B cell (primary cell): ENCODE measurements at regions not wholly inside any gene's neighbourhood (a gene's known extent, or its start where the extent isn't known, plus 50 kb on each side); places are given as distances from the start of the nearest gene placed in this dataset.

Source experiments
- ATAC-seq: fragments of 200-7000 bp; cut with Tn5 transposase; one replicate; pipeline ENCODE4 v1.10.0; 2021; ENCODE audit warnings: low read depth, mild to moderate bottlenecking, moderate number of reproducible peaks, moderate library complexity
- CTCF ChIA-PET: fragments of 350-600 bp; sonication (Branson Sonifier 250); formaldehyde crosslinking; loops from one replicate; lab custom pipeline; 2021; ENCODE audit warnings: antibody characterized with exemption, inconsistent platforms; lab: Charles Lee
- POLR2A ChIA-PET: fragments of 350-600 bp; sonication (Branson Sonifier 250); formaldehyde crosslinking; loops from one replicate; lab custom pipeline; 2021; ENCODE audit warnings: antibody characterized with exemption; lab: Charles Lee
- DNase-seq: peaks from one replicate; pipeline ENCODE4 v3.0.0; 2013
- H2AFZ ChIP-seq: 2 replicates; pipeline ENCODE4 v1.6.1; 2012; ENCODE audit warnings: mild to moderate bottlenecking, low read depth, low read length; ENCODE audit not compliant: insufficient read depth, poor library complexity, severe bottlenecking
- H3K27ac ChIP-seq, 2 donors: 1 replicate in 1 of 2; 2 replicates in 1 of 2; pipeline ENCODE4 v1.5.1; 2012 to 2013; ENCODE audit warnings: low read length in 2 of 2, mild to moderate bottlenecking in 2 of 2, moderate library complexity in 1 of 2
- H3K27me3 ChIP-seq, 4 experiments: fragments of 200-600 bp in 1 of 4; sonication (generic) in 1 of 4; replicated peaks in 1 of 4; 1 replicate in 2 of 4; 2 replicates in 2 of 4; pipeline versions ENCODE4 v1.6.1 to v1.7.0; 2013 to 2016; ENCODE audit warnings: low read length in 3 of 4, mild to moderate bottlenecking in 2 of 4, mixed read lengths in 1 of 4, moderate library complexity in 1 of 4; ENCODE audit not compliant: insufficient read depth in 4 of 4, control insufficient read depth in 3 of 4; ENCODE audit errors: control extremely low read depth in 1 of 4
- H3K36me3 ChIP-seq, 2 experiments: replicated peaks in 1 of 2; 1 replicate in 1 of 2; 2 replicates in 1 of 2; pipeline versions ENCODE4 v1.6.1 to v1.7.1; 2013; ENCODE audit warnings: low read length in 1 of 2; ENCODE audit not compliant: insufficient read depth in 2 of 2, control insufficient read depth in 1 of 2; ENCODE audit errors: control extremely low read depth in 1 of 2, extremely low read depth in 1 of 2
- H3K4me1 ChIP-seq, 2 donors: fragments of 200-600 bp in 1 of 2; sonication (generic) in 1 of 2; 1 replicate in 1 of 2; 2 replicates in 1 of 2; pipeline versions ENCODE4 v1.5.1 to v1.6.1; 2013 to 2017; ENCODE audit warnings: low read length in 2 of 2; ENCODE audit not compliant: control insufficient read depth in 2 of 2, insufficient read depth in 2 of 2
- H3K4me2 ChIP-seq: replicated peaks from 2 replicates; pipeline ENCODE3; 2012; ENCODE audit warnings: mild to moderate bottlenecking, low read depth, low read length; ENCODE audit not compliant: poor library complexity, severe bottlenecking
- H3K4me3 ChIP-seq, 5 experiments: fragments of 200-600 bp in 1 of 5; sonication (generic) in 1 of 5; 1 replicate in 3 of 5; 2 replicates in 2 of 5; pipeline versions ENCODE4 v1.5.1 to v1.7.0; 2011 to 2016; ENCODE audit warnings: low read length in 4 of 5, mild to moderate bottlenecking in 4 of 5, low read depth in 2 of 5, control low read depth in 1 of 5, moderate library complexity in 1 of 5; ENCODE audit not compliant: insufficient read depth in 1 of 5; ENCODE audit errors: control extremely low read depth in 1 of 5, extremely low read depth in 1 of 5
- H3K79me2 ChIP-seq: fragments of 200-600 bp; sonication (generic); one replicate; pipeline ENCODE4 v1.6.0; 2016; ENCODE audit warnings: low read length; ENCODE audit not compliant: control insufficient read depth, insufficient read depth
- H3K9ac ChIP-seq: fragments of 200-600 bp; sonication (generic); 2 replicates; pipeline ENCODE4 v1.6.1; 2017; ENCODE audit warnings: mild to moderate bottlenecking, low read length, moderate library complexity
- H3K9me3 ChIP-seq, 3 donors: one replicate each; pipeline versions ENCODE4 v1.6.1 to v1.7.1; 2013; ENCODE audit warnings: low read length in 2 of 3; ENCODE audit not compliant: control insufficient read depth in 2 of 3, insufficient read depth in 1 of 3; ENCODE audit errors: control extremely low read depth in 1 of 3
- H4K20me1 ChIP-seq: 2 replicates; pipeline ENCODE4 v1.6.0; 2012; ENCODE audit warnings: mild to moderate bottlenecking, low read length; ENCODE audit not compliant: insufficient read depth, control insufficient read depth, poor library complexity, severe bottlenecking
- H3K27ac Mint-ChIP-seq: one replicate; pipeline ENCODE4 v1.8.0; 2021; ENCODE audit warnings: mixed read lengths
- H3K27me3 Mint-ChIP-seq: one replicate; pipeline ENCODE4 v1.8.0; 2021; ENCODE audit warnings: mixed read lengths
- H3K4me1 Mint-ChIP-seq: one replicate; pipeline ENCODE4 v1.8.0; 2021; ENCODE audit warnings: mixed read lengths
- H3K4me3 Mint-ChIP-seq: one replicate; pipeline ENCODE4 v1.8.0; 2021; ENCODE audit warnings: mixed read lengths
- H3K9me3 Mint-ChIP-seq: one replicate; pipeline ENCODE4 v1.8.0; 2022; ENCODE audit warnings: mixed read lengths; ENCODE audit not compliant: insufficient read depth
- EZH2 ChIP-seq: IDR thresholded peaks from 2 replicates; pipeline ENCODE4 v1.6.1; 2012; ENCODE audit warnings: borderline replicate concordance, low read depth, mild to moderate bottlenecking, moderate library complexity, low read length; ENCODE audit not compliant: insufficient read depth, poor library complexity, severe bottlenecking
- WGBS: methylation state at CpG from one replicate; pipeline ENCODE4 v1.1.5; 2013; ENCODE audit warnings: missing lambda C conversion rate; ENCODE audit not compliant: insufficient coverage; 5-methylcytosine and 5-hydroxymethylcytosine counted together
- intact Hi-C: fragments of 100-400 bp; cut with micrococcal nuclease; formaldehyde crosslinking; loops from one replicate; pipeline ENCODE4 v1.10.0; 2022
- TF ChIP-seq, protein P1 (sequence below): fragments of 200-600 bp; IDR thresholded peaks from one replicate; pipeline ENCODE4 v1.8.0; 2022; ENCODE audit warnings: antibody characterized with exemption, mild to moderate bottlenecking

DNA sequence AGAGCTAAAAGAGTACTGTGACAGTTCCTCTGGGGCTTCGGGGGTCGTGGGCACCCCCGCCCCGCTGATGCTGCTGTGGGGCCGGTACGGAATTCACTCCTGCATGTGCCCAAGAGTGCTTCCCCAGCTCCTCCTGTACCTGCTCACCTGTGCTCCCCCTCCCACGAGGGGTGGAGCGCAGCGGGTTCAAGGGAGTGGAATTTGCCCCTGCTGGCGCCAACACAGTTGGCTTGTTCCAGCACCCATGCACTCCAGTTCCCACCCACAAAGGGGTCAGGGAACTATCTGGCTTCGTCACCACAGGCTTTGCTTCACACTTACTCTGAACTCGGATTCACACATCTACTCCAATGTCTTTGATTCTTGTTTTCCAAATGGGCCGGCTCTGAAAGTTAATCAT lies 1086.9 kb upstream of the CDH6 start:
- Histone ChIP-seq H3K27me3 (no peaks in the 10 kb centered on the region), H3K4me3 (no peak overlapping the region), H2AFZ (no peak overlapping the region), H3K4me2 (no peak overlapping the region), H4K20me1 (no peaks in the 10 kb centered on the region), H3K27ac (no peak overlapping the region), H3K9ac (no peak overlapping the region), H3K36me3 (no peaks in the 10 kb centered on the region), H3K9me3 (peaks cover 0 to 6% (median 0%) of the 10 kb centered on the region in 3 donors), H3K4me1 (no peaks in the 10 kb centered on the region), H3K79me2 (no peaks in the 10 kb centered on the region)
- Mint-ChIP-seq H3K4me3 (no peak overlapping the region), H3K27ac (no peak overlapping the region), H3K27me3 (no peaks in the 10 kb centered on the region), H3K4me1 (no peaks in the 10 kb centered on the region), H3K9me3 (no peaks in the 10 kb centered on the region)
- ATAC-seq = no peak
- ChIA-PET CTCF (no interaction called here), POLR2A (no interaction called here)
- intact Hi-C loops = no loop called here
- no peak for DNase-seq
- WGBS = 85% methylated on average over 12 of the region's 13 CpGs
- TF ChIP-seq, protein P1, sequence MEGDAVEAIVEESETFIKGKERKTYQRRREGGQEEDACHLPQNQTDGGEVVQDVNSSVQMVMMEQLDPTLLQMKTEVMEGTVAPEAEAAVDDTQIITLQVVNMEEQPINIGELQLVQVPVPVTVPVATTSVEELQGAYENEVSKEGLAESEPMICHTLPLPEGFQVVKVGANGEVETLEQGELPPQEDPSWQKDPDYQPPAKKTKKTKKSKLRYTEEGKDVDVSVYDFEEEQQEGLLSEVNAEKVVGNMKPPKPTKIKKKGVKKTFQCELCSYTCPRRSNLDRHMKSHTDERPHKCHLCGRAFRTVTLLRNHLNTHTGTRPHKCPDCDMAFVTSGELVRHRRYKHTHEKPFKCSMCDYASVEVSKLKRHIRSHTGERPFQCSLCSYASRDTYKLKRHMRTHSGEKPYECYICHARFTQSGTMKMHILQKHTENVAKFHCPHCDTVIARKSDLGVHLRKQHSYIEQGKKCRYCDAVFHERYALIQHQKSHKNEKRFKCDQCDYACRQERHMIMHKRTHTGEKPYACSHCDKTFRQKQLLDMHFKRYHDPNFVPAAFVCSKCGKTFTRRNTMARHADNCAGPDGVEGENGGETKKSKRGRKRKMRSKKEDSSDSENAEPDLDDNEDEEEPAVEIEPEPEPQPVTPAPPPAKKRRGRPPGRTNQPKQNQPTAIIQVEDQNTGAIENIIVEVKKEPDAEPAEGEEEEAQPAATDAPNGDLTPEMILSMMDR = no peak
- no peak for TF ChIP-seq EZH2

DNA sequence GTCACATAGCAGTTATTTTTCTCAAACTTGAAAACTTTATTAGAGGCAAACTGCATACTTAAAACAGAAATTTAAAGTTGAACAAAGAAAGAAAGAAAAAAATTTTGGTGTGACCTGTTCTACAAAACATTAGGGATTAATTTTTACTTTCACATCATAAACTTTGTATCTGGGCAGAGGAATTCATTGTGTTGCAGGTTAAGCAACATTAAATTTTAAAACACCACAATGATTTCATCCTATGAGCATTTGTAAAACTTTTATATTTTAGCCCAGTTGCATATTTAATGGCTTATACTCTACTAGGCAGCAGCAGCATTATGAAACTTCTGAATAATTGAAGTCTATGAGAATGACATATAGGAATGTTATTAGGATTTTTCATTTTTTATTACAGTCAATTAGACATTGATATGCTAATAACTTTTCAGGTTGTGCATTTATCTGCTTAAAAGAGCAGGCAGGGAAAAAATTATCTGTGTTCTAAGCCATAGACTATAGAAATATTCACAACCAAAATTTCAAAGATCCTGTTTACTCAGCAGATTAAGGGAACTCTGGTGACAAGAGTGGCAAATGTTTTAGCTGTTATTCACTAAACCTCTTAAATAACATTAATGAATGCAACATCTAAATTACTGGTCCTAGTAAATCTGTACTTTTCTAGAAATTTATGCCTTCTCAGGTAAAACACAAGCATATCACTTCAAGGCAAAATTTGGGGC lies 1088.5 kb upstream of the CDH6 start:
- H3K4me2 ChIP-seq = no peak overlapping the region
- no peaks in the 10 kb centered on the region for H3K27me3 ChIP-seq
- intact Hi-C loops = no loop called here
- CTCF ChIA-PET = no interaction called here
- H3K4me3 Mint-ChIP-seq = no peak overlapping the region
- H3K4me1 Mint-ChIP-seq = no peaks in the 10 kb centered on the region
- TF ChIP-seq EZH2 = no peak
- TF ChIP-seq, protein P1 = no peak
- no peaks in the 10 kb centered on the region for H3K79me2 ChIP-seq
- no peak for ATAC-seq
- H3K4me3 ChIP-seq = no peak overlapping the region
- no peak overlapping the region for H2AFZ ChIP-seq
- POLR2A ChIA-PET = no interaction called here
- H3K4me1 ChIP-seq = no peaks in the 10 kb centered on the region
- no peaks in the 10 kb centered on the region for H3K27me3 Mint-ChIP-seq
- no peaks in the 10 kb centered on the region for H3K36me3 ChIP-seq
- H3K9me3 Mint-ChIP-seq = peaks cover 2% of the 10 kb centered on the region
- H3K27ac Mint-ChIP-seq = no peak overlapping the region
- no peaks in the 10 kb centered on the region for H4K20me1 ChIP-seq
- peaks cover 0 to 6% (median 0%) of the 10 kb centered on the region in 3 donors for H3K9me3 ChIP-seq
- H3K27ac ChIP-seq = no peak overlapping the region
- no peak overlapping the region for H3K9ac ChIP-seq
- no peak for DNase-seq
